WTC11 (cell line): ENCODE measurements at regions not wholly inside any gene's neighbourhood (a gene's known extent, or its start where the extent isn't known, plus 50 kb on each side); places are given as distances from the start of the nearest gene placed in this dataset.

ENCODE experiments used
- ATAC-seq: fragments of 200-7000 bp; cut with Tn5 transposase; 2 replicates; pipeline ENCODE4 v1.10.0; 2021; ENCODE audit warnings: mild to moderate bottlenecking, moderate library complexity
- CTCF ChIA-PET: fragments of 300-600 bp; sonication (Branson Sonifier 250); formaldehyde crosslinking; loops from one replicate; lab custom pipeline; 2021; ENCODE audit warnings: antibody characterized with exemption; lab: Charles Lee
- POLR2A ChIA-PET: fragments of 350-600 bp; sonication (Branson Sonifier 250); formaldehyde crosslinking; loops from one replicate; lab custom pipeline; 2021; ENCODE audit warnings: antibody characterized with exemption; lab: Charles Lee
- DNase-seq: peaks from one replicate; pipeline ENCODE4 v3.0.0; 2021; ENCODE audit warnings: low spot score
- H3K27ac Mint-ChIP-seq: 2 replicates; pipeline ENCODE4 v1.8.0; 2021; ENCODE audit warnings: mixed read lengths
- H3K27me3 Mint-ChIP-seq: 2 replicates; pipeline ENCODE4 v1.8.0; 2021; ENCODE audit warnings: low read depth, mild to moderate bottlenecking, moderate library complexity, mixed read lengths
- H3K36me3 Mint-ChIP-seq: 2 replicates; pipeline ENCODE4 v1.8.0; 2021; ENCODE audit warnings: mixed read lengths
- H3K4me1 Mint-ChIP-seq: 2 replicates; pipeline ENCODE4 v1.8.0; 2022; ENCODE audit warnings: mixed read lengths
- H3K4me3 Mint-ChIP-seq: 2 replicates; pipeline ENCODE4 v1.8.0; 2021; ENCODE audit warnings: mild to moderate bottlenecking, moderate library complexity, mixed read lengths
- H3K9me3 Mint-ChIP-seq: 2 replicates; pipeline ENCODE4 v1.8.0; 2021; ENCODE audit warnings: mixed read lengths
- CREM ChIP-seq: sonication (generic); formaldehyde crosslinking; IDR thresholded peaks from 2 replicates; pipeline ENCODE4 v1.8.1; 2022; ENCODE audit warnings: mild to moderate bottlenecking, missing genetic modification reagents, moderate library complexity
- FOXJ3 ChIP-seq: sonication (generic); formaldehyde crosslinking; IDR thresholded peaks from 2 replicates; pipeline ENCODE4 v1.9.0; 2021; ENCODE audit warnings: missing genetic modification reagents, mild to moderate bottlenecking, borderline replicate concordance
- GTF2I ChIP-seq: fragments of 250-450 bp; sonication (Bioruptor Pico); conservative IDR thresholded peaks from 2 replicates; pipeline ENCODE4 v1.4.0; 2021; ENCODE audit warnings: mild to moderate bottlenecking
- IRF2 ChIP-seq: sonication (generic); formaldehyde crosslinking; IDR thresholded peaks from 2 replicates; pipeline ENCODE4 v1.8.0; 2022; ENCODE audit warnings: low read depth, missing genetic modification reagents, borderline replicate concordance
- MYBL2 ChIP-seq: sonication (generic); formaldehyde crosslinking; IDR thresholded peaks from 2 replicates; pipeline ENCODE4 v1.8.1; 2023; ENCODE audit warnings: mild to moderate bottlenecking, moderate library complexity, missing genetic modification reagents
- NFATC4 ChIP-seq: fragments of 250-450 bp; sonication (Bioruptor Pico); IDR thresholded peaks from 2 replicates; pipeline ENCODE4 v1.9.0; 2021; ENCODE audit warnings: mild to moderate bottlenecking
- NFYB ChIP-seq: sonication (generic); formaldehyde crosslinking; conservative IDR thresholded peaks from 2 replicates; pipeline ENCODE4 v1.8.0; 2022; ENCODE audit warnings: low read depth, missing genetic modification reagents
- NR1H2 ChIP-seq: sonication (generic); formaldehyde crosslinking; IDR thresholded peaks from 2 replicates; pipeline ENCODE4 v1.9.0; 2021; ENCODE audit warnings: mild to moderate bottlenecking, moderate library complexity, missing genetic modification reagents
- NR2C2 ChIP-seq: sonication (generic); formaldehyde crosslinking; IDR thresholded peaks from 2 replicates; pipeline ENCODE4 v1.8.0; 2022; ENCODE audit warnings: mild to moderate bottlenecking, missing genetic modification reagents
- NR3C1 ChIP-seq: sonication (generic); formaldehyde crosslinking; conservative IDR thresholded peaks from 2 replicates; pipeline ENCODE4 v1.8.1; 2023; ENCODE audit warnings: low read depth, mild to moderate bottlenecking, missing genetic modification reagents
- PRRX2 ChIP-seq: fragments of 250-450 bp; sonication (Bioruptor Pico); IDR thresholded peaks from 2 replicates; pipeline ENCODE4 v1.8.0; 2021; ENCODE audit warnings: mild to moderate bottlenecking
- SMAD3 ChIP-seq: sonication (generic); formaldehyde crosslinking; IDR thresholded peaks from 2 replicates; pipeline ENCODE4 v1.8.0; 2022; ENCODE audit warnings: missing genetic modification reagents, mild to moderate bottlenecking, borderline replicate concordance
- SP1 ChIP-seq: sonication (generic); formaldehyde crosslinking; conservative IDR thresholded peaks from 2 replicates; pipeline ENCODE4 v1.8.1; 2022; ENCODE audit warnings: missing genetic modification reagents
- TEAD1 ChIP-seq: sonication (generic); formaldehyde crosslinking; IDR thresholded peaks from 2 replicates; pipeline ENCODE4 v1.8.0; 2022; ENCODE audit warnings: mild to moderate bottlenecking, missing genetic modification reagents
- ZNF219 ChIP-seq: sonication (generic); formaldehyde crosslinking; IDR thresholded peaks from 2 replicates; pipeline ENCODE4 v1.8.0; 2023; ENCODE audit warnings: missing genetic modification reagents, mild to moderate bottlenecking, borderline replicate concordance
- ZNF232 ChIP-seq: sonication (generic); formaldehyde crosslinking; IDR thresholded peaks from 2 replicates; pipeline ENCODE4 v1.8.0; 2022; ENCODE audit warnings: mild to moderate bottlenecking, missing genetic modification reagents
- ZNF263 ChIP-seq: sonication (generic); formaldehyde crosslinking; IDR thresholded peaks from 2 replicates; pipeline ENCODE4 v1.8.1; 2022; ENCODE audit warnings: low read depth, mild to moderate bottlenecking, moderate library complexity, missing genetic modification reagents
- ZNF671 ChIP-seq: fragments of 250-450 bp; sonication (Bioruptor Pico); IDR thresholded peaks from 2 replicates; pipeline ENCODE4 v1.8.0; 2021; ENCODE audit warnings: mild to moderate bottlenecking
- TF ChIP-seq, protein P1 (sequence below): fragments of 250-450 bp; sonication (Bioruptor Pico); IDR thresholded peaks from 2 replicates; pipeline ENCODE4 v1.8.0; 2021; ENCODE audit warnings: mild to moderate bottlenecking
- TF ChIP-seq, protein P2 (sequence below): sonication (generic); formaldehyde crosslinking; IDR thresholded peaks from 2 replicates; pipeline ENCODE4 v1.8.1; 2022; ENCODE audit warnings: low read depth, mild to moderate bottlenecking, moderate library complexity, missing genetic modification reagents, borderline replicate concordance
- TF ChIP-seq, protein P3 (sequence below): sonication (generic); formaldehyde crosslinking; IDR thresholded peaks from 2 replicates; pipeline ENCODE4 v1.8.1; 2023; ENCODE audit warnings: mild to moderate bottlenecking, missing genetic modification reagents
- TF ChIP-seq, protein P4 (sequence below): fragments of 250-450 bp; sonication (Bioruptor Pico); conservative IDR thresholded peaks from 2 replicates; pipeline ENCODE4 v1.9.0; 2021; ENCODE audit warnings: mild to moderate bottlenecking
- TF ChIP-seq, protein P5 (sequence below): sonication (generic); formaldehyde crosslinking; IDR thresholded peaks from 2 replicates; pipeline ENCODE4 v1.8.0; 2022; ENCODE audit warnings: mild to moderate bottlenecking, missing genetic modification reagents
- TF ChIP-seq, protein P6 (sequence below): fragments of 250-450 bp; sonication (Bioruptor Pico); IDR thresholded peaks from 2 replicates; pipeline ENCODE4 v1.9.0; 2021; ENCODE audit warnings: mild to moderate bottlenecking, borderline replicate concordance

DNA sequence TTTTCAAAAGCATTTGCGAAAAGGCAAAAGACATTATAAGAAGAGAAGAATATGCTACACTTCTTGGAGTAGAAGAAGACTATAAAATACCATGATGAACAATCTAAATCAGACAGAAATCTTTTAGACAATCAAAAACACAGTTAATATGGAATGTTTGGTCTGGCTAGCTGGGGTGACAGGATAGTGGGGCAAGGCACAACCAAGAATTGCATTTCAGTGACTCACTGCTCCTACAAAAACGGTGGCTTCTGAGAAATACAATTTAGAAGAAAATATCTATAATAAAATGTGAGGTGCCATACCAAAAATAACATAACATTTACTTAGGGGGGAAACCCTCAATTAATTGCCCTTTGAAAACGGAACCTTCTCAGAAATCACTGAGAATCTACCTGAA is 363.4 kb downstream of the NPR3 start (continued):
- TF ChIP-seq SP1 (CRISPR knock-in tag) (no peak), PRRX2 (CRISPR knock-in tag) (no peak), ZNF671 (CRISPR knock-in tag) (no peak), NR3C1 (CRISPR knock-in tag) (no peak), NR1H2 (no peak), CREM (CRISPR knock-in tag) (no peak)
- TF ChIP-seq, protein P1, sequence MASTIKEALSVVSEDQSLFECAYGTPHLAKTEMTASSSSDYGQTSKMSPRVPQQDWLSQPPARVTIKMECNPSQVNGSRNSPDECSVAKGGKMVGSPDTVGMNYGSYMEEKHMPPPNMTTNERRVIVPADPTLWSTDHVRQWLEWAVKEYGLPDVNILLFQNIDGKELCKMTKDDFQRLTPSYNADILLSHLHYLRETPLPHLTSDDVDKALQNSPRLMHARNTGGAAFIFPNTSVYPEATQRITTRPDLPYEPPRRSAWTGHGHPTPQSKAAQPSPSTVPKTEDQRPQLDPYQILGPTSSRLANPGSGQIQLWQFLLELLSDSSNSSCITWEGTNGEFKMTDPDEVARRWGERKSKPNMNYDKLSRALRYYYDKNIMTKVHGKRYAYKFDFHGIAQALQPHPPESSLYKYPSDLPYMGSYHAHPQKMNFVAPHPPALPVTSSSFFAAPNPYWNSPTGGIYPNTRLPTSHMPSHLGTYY (CRISPR knock-in tag), result no peak
- TF ChIP-seq, protein P2, sequence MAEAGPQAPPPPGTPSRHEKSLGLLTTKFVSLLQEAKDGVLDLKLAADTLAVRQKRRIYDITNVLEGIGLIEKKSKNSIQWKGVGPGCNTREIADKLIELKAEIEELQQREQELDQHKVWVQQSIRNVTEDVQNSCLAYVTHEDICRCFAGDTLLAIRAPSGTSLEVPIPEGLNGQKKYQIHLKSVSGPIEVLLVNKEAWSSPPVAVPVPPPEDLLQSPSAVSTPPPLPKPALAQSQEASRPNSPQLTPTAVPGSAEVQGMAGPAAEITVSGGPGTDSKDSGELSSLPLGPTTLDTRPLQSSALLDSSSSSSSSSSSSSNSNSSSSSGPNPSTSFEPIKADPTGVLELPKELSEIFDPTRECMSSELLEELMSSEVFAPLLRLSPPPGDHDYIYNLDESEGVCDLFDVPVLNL (CRISPR knock-in tag), result no peak

DNA sequence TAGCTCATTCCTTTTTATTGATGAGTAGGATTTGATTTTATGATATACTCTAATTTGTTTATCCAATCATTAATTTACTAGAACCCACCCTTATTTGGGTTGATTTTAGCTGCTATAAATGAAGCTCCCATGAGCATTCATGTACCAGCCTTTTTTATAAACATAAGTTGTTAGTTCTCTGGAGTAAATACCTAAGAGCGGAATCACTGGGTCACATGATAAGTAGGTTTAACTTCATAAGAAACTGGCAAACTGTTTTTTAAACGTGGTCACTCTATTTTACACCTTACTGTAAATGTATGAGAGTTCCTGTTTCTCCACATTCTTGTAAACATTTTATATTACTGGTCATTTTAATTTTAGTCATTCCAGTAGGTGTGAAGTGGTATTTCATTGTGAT is 364.6 kb downstream of the NPR3 start:
- no peak for DNase-seq
- peaks cover 8% of the 10 kb centered on the region; the same call in 1 of the 2 replicates for H3K4me1 Mint-ChIP-seq
- TF ChIP-seq NFYB, result no peak
- TF ChIP-seq, protein P3, sequence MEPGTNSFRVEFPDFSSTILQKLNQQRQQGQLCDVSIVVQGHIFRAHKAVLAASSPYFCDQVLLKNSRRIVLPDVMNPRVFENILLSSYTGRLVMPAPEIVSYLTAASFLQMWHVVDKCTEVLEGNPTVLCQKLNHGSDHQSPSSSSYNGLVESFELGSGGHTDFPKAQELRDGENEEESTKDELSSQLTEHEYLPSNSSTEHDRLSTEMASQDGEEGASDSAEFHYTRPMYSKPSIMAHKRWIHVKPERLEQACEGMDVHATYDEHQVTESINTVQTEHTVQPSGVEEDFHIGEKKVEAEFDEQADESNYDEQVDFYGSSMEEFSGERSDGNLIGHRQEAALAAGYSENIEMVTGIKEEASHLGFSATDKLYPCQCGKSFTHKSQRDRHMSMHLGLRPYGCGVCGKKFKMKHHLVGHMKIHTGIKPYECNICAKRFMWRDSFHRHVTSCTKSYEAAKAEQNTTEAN (CRISPR knock-in tag), result no peak
- TF ChIP-seq, protein P4, sequence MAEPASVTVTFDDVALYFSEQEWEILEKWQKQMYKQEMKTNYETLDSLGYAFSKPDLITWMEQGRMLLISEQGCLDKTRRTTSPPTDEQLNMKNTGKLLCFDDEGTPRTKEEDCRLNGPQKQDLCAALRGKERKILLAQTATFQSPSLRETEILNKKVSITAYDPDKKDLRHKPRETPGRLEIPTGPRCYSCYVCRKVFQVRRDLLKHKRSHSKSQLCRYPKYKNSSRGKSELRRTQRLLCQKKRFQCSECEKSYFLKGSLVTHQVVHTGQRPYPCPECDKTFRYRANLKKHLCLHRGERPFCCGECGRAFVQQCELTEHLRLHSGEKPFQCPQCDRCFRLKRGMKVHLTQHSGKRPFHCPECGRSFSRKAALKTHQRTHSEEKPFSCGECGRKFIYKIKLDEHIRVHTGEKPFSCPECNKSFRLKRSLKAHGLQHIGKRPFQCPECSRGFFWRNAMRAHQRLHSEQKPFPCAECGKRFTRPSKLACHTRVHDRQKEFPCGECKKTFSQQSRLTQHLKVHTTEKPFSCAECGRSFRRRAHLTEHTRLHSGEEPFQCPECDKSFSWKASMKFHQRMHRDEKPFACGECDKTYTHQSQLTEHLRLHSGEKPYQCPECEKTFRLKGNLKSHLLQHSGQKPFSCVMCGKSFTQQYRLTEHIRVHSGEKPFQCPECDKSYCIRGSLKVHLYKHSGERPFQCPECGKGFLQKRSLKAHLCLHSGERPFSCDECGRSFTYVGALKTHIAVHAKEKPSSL (CRISPR knock-in tag), result no peak
- TF ChIP-seq, all 79 proteins: peak for 0
- Mint-ChIP-seq H3K27me3 (no peaks in the 10 kb centered on the region), H3K36me3 (peaks cover 5% of the 10 kb centered on the region; the same call in 1 of the 2 replicates), H3K9me3 (peaks cover 12% of the 10 kb centered on the region), H3K27ac (no peak overlapping the region), H3K4me3 (no peak overlapping the region)
- ChIA-PET POLR2A (no interaction called here), CTCF (no interaction called here)
- ATAC-seq, result no peak

DNA sequence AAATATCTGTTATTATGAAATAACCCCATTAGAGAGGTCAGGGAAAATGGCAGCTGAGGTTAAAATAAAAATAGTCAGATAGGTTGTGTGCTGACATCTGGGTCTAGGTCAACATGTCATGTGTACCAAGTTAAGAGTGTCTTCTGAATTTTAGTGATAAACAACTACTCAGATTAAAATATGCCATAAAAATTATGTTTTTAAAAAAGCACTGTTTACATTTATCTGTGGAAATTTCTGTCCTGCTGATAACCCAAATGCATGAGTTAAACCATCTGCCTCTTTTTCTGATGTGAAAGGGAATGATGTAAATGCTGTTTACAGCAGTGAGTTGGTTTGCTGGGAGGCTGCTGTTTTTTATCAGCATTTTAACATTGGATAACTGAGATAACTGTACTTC is 361.2 kb upstream of the TARS1 start:
- Mint-ChIP-seq H3K27ac (no peak overlapping the region), H3K9me3 (peaks cover 16% of the 10 kb centered on the region), H3K36me3 (peaks cover 5% of the 10 kb centered on the region; the same call in 1 of the 2 replicates), H3K4me3 (no peak overlapping the region), H3K4me1 (peaks cover 8% of the 10 kb centered on the region; the same call in 1 of the 2 replicates), H3K27me3 (peaks cover 3% of the 10 kb centered on the region; the same call in 1 of the 2 replicates)
- POLR2A ChIA-PET, result no interaction called here
- ATAC-seq (no peak), DNase-seq (no peak)
- TF ChIP-seq TEAD1 (CRISPR knock-in tag) (no peak), SMAD3 (CRISPR knock-in tag) (no peak), ZNF263 (CRISPR knock-in tag) (no peak), IRF2 (CRISPR knock-in tag) (no peak), GTF2I (CRISPR knock-in tag) (no peak), NR2C2 (CRISPR knock-in tag) (no peak), CREM (CRISPR knock-in tag) (no peak), MYBL2 (CRISPR knock-in tag) (no peak), FOXJ3 (CRISPR knock-in tag) (no peak), ZNF219 (CRISPR knock-in tag) (no peak), NFATC4 (CRISPR knock-in tag) (no peak), NR1H2 (no peak), ZNF232 (no peak)
- TF ChIP-seq, protein P5, sequence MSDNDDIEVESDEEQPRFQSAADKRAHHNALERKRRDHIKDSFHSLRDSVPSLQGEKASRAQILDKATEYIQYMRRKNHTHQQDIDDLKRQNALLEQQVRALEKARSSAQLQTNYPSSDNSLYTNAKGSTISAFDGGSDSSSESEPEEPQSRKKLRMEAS (CRISPR knock-in tag), result no peak
- TF ChIP-seq, protein P6, sequence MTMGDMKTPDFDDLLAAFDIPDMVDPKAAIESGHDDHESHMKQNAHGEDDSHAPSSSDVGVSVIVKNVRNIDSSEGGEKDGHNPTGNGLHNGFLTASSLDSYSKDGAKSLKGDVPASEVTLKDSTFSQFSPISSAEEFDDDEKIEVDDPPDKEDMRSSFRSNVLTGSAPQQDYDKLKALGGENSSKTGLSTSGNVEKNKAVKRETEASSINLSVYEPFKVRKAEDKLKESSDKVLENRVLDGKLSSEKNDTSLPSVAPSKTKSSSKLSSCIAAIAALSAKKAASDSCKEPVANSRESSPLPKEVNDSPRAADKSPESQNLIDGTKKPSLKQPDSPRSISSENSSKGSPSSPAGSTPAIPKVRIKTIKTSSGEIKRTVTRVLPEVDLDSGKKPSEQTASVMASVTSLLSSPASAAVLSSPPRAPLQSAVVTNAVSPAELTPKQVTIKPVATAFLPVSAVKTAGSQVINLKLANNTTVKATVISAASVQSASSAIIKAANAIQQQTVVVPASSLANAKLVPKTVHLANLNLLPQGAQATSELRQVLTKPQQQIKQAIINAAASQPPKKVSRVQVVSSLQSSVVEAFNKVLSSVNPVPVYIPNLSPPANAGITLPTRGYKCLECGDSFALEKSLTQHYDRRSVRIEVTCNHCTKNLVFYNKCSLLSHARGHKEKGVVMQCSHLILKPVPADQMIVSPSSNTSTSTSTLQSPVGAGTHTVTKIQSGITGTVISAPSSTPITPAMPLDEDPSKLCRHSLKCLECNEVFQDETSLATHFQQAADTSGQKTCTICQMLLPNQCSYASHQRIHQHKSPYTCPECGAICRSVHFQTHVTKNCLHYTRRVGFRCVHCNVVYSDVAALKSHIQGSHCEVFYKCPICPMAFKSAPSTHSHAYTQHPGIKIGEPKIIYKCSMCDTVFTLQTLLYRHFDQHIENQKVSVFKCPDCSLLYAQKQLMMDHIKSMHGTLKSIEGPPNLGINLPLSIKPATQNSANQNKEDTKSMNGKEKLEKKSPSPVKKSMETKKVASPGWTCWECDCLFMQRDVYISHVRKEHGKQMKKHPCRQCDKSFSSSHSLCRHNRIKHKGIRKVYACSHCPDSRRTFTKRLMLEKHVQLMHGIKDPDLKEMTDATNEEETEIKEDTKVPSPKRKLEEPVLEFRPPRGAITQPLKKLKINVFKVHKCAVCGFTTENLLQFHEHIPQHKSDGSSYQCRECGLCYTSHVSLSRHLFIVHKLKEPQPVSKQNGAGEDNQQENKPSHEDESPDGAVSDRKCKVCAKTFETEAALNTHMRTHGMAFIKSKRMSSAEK (CRISPR knock-in tag), result no peak
- CTCF ChIA-PET, result no interaction called here
